Esophagus (tissue), 2 donors: ENCODE measurements at regions not wholly inside any gene's neighbourhood (a gene's known extent, or its start where the extent isn't known, plus 50 kb on each side); places are given as distances from the start of the nearest gene placed in this dataset.
"Not testable (repeated sequence)": the region's sequence is repeated elsewhere in the genome, so short reads cannot be mapped to it uniquely, and the experiment has no call there.

ENCODE experiments used
- H3K27ac ChIP-seq, 2 donors: one replicate each; pipeline ENCODE4 v1.5.1; 2013; ENCODE audit warnings: low read depth in 2 of 2, mild to moderate bottlenecking in 2 of 2, inconsistent platforms in 1 of 2, low read length in 1 of 2, moderate library complexity in 1 of 2
- H3K27me3 ChIP-seq, 2 donors: one replicate each; pipeline ENCODE4 v1.6.1; 2013; ENCODE audit warnings: low read length in 2 of 2, control low read depth in 1 of 2, mild to moderate bottlenecking in 1 of 2; ENCODE audit not compliant: insufficient read depth in 2 of 2, control insufficient read depth in 1 of 2
- H3K36me3 ChIP-seq, 2 donors: one replicate each; pipeline ENCODE4 v1.6.1; 2013; ENCODE audit warnings: low read length in 1 of 2; ENCODE audit not compliant: control insufficient read depth in 2 of 2, insufficient read depth in 2 of 2
- H3K4me1 ChIP-seq, 2 donors: one replicate each; pipeline ENCODE4 v1.6.1; 2013; ENCODE audit warnings: low read length in 1 of 2; ENCODE audit not compliant: control insufficient read depth in 2 of 2, insufficient read depth in 2 of 2
- H3K4me3 ChIP-seq, 2 donors: one replicate each; pipeline ENCODE4 v1.5.1; 2013; ENCODE audit warnings: low read length in 2 of 2, mild to moderate bottlenecking in 2 of 2, low read depth in 1 of 2, moderate library complexity in 1 of 2
- H3K9me3 ChIP-seq, 2 donors: one replicate each; pipeline ENCODE4 v1.6.1; 2013; ENCODE audit warnings: mild to moderate bottlenecking in 2 of 2, low read depth in 1 of 2, low read length in 1 of 2, moderate library complexity in 1 of 2; ENCODE audit not compliant: control insufficient read depth in 2 of 2, insufficient read depth in 1 of 2
- WGBS, 2 donors: extraction: QIAGEN DNeasy Blood & Tissue Kit; methylation state at CpG; one replicate each; pipeline ENCODE4 v1.1.7; 2013; 5-methylcytosine and 5-hydroxymethylcytosine counted together
- donor health status: healthy with polysubstance abuse.
- donor health status: Bipolar disorder and iron deficiency.

DNA sequence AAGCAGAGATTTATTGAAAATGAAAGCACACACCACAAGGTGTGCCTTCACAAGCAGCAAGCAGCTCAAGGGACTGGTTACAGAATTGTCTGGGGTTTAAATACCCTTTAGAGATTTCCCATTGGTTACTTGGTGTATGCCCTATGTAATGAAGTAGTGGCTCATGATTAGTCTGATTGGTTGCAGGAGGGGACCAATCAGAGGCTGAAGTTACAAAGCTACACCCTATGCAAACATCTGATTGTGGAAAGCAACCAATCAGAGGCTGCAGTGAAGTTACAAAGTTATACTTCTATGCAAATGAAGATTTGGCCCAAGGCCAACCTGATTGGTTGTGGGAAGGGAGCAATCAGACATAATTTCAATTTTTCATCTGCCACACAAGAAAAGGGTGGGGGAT, 119.9 kb downstream of the C9orf152 start:
- Histone ChIP-seq H3K9me3 (no peaks in the 10 kb centered on the region), H3K4me1 (no peaks in the 10 kb centered on the region), H3K27me3 (no peaks in the 10 kb centered on the region), H3K36me3 (no peaks in the 10 kb centered on the region), H3K27ac (no peak overlapping the region), H3K4me3 (no peak overlapping the region)

DNA sequence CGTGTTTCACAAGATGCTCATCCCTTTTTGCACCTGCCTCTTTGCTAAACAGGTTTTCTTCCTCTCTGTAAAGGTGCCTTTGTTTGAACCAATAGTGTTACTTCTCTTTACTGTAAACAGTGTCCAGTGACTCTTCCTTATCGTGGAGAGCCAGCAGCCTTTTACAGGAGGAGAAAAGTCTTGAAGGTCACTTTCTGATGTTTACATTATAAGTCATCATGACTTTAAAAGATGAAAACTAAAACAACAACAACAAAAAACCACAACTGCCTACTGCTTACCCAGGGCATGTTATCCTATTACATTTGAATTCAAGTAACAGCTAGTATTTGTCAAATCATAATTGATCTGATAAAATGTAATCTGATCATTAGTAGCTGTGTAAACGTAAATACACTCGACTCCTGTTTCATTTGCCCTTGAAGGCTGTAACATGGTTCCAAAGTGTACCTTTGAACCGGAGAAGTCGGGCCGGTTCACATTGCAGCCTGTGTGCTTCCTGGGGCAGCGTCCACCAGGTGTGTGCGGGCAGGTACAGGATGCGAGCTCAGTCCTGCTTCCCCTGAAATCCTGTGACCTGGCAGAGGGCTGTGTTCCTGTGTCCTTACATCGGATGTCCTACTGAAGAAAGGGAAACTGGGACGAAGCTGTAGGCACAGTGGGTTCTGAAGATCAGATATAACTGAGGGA, 118.1 kb downstream of the C9orf152 start:
- H3K27ac ChIP-seq = no peak overlapping the region
- no peak overlapping the region for H3K4me3 ChIP-seq
- no peaks in the 10 kb centered on the region for H3K36me3 ChIP-seq
- WGBS, 2 donors = 41 to 60% methylated on average over 12 of the region's 12 CpGs
- H3K4me1 ChIP-seq = no peaks in the 10 kb centered on the region
- H3K9me3 ChIP-seq = no peaks in the 10 kb centered on the region
- H3K27me3 ChIP-seq = no peaks in the 10 kb centered on the region

DNA sequence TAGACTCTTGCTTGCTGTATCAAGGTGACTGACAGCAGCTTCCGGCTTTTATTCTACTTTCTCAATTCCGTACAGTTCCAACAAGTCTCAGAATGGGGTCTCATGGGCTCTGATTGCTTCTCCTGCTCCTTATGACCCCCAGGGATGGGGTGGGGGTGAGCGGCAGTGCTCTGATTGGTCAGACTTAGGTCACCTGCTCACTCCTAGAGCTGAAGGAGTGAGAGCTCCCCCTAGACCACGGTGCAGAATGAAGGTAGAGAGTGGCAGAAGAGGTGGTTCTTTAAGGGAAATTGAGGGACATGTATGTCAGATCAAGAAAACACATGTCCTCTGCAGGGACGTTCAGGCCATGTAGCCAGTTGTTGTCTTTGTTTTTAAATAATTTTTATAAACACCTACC, 115.2 kb downstream of the C9orf152 start:
- 90 to 93% methylated on average over 5 of the region's 5 CpGs for WGBS, 2 donors
- no peak overlapping the region for H3K4me3 ChIP-seq
- H3K36me3 ChIP-seq = no peaks in the 10 kb centered on the region
- no peaks in the 10 kb centered on the region for H3K4me1 ChIP-seq
- H3K27me3 ChIP-seq = no peaks in the 10 kb centered on the region
- H3K27ac ChIP-seq = no peak overlapping the region
- H3K9me3 ChIP-seq = no peaks in the 10 kb centered on the region

DNA sequence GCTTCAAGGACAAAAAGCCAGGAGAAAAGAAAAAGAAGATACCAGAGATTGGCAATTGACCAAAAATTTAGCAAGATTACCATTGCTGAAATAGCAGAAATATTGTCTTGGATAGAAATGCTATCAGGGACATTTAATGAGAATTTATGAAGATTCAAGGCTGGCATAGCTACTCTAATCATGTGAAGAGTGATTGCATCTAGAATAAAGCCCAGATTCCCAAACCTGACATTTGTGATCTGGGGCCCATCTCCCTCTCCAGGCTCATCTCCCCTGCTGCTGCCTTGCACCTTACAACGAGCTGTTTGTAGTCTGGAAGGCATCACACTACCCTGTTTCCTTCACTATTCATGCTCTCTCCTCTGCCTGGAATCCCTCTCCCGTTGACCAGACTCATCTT, 114.5 kb downstream of the C9orf152 start:
- Histone ChIP-seq H3K4me3 (no peak overlapping the region), H3K4me1 (no peaks in the 10 kb centered on the region), H3K9me3 (no peaks in the 10 kb centered on the region), H3K27me3 (no peaks in the 10 kb centered on the region), H3K27ac (no peak overlapping the region), H3K36me3 (no peaks in the 10 kb centered on the region)
- 55 to 77% methylated on average over 2 of the region's 2 CpGs for WGBS, 2 donors

DNA sequence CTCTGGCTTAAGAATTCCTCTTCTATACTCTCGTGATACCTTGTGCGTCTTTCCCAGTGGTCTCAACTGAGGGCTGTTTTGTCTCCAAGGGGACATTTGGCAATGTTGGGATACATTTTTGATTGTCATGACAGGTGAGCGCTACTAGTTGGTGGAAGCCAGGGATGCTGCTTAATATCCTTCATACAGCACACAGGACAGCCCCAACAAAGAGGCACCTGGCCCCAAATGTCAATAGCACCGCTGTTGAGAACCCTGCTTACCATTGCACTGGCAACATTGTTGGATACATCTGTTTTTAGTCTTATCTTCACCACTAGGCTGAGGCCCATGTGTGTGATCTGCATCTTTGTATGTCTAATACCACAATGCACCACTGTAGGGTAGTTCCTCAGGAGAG, 114.1 kb downstream of the C9orf152 start:
- Histone ChIP-seq H3K27ac (no peak overlapping the region), H3K27me3 (no peaks in the 10 kb centered on the region), H3K4me3 (no peak overlapping the region), H3K36me3 (no peaks in the 10 kb centered on the region), H3K4me1 (no peaks in the 10 kb centered on the region), H3K9me3 (no peaks in the 10 kb centered on the region)
- 93 to 97% methylated on average over 4 of the region's 4 CpGs for WGBS, 2 donors

DNA sequence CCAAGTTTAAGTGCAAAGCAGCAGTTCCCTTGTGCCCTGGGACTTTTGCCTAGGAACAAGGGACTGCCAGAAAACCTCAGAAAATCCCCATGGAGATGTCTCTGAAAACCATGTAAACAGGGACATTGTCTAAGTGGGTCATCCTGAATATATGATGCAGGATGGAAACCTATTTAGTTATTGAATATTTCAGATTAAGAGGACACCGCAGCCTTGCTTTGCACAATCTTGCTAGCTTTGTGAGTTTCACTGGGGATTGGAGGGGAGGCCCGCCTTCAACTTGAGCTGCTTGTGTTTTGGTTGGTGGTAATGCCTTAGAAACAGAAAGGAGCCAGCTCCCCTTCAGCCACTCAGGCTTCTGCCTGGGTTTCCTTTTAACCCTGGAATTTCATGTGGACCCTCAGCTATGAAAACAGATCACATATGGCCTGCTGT, 112.8 kb downstream of the C9orf152 start:
- Histone ChIP-seq H3K4me1 (no peaks in the 10 kb centered on the region), H3K9me3 (no peaks in the 10 kb centered on the region), H3K36me3 (no peaks in the 10 kb centered on the region), H3K4me3 (no peak overlapping the region), H3K27ac (no peak overlapping the region), H3K27me3 (no peaks in the 10 kb centered on the region)
- 75 to 77% methylated on average over 2 of the region's 2 CpGs for WGBS, 2 donors

DNA sequence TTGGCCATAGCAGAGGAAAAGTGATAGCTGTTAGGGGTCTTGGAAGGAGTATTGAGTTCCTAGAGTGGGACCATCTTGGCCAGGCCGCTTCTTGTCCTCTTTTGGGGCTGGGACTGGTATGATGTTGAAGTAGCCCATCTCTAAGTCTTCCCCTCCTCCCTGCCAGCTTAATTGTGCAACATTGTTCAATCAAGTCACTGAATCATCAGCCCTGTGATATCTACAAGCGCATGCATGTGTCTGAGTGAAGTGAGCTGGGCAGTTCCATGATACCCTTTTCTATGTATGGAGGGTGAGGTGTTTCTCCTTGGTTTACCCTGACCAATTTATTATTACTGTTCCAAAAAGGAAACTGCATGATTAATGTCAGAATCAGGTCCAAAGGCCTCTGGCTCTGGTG, 112.2 kb downstream of the C9orf152 start:
- no peak overlapping the region for H3K4me3 ChIP-seq
- no peak overlapping the region for H3K27ac ChIP-seq
- 74 to 87% methylated on average over 2 of the region's 2 CpGs for whole genome bisulfite sequencing, 2 donors
- no peaks in the 10 kb centered on the region for H3K36me3 ChIP-seq
- no peaks in the 10 kb centered on the region for H3K27me3 ChIP-seq
- H3K9me3 ChIP-seq = no peaks in the 10 kb centered on the region
- H3K4me1 ChIP-seq = no peaks in the 10 kb centered on the region

DNA sequence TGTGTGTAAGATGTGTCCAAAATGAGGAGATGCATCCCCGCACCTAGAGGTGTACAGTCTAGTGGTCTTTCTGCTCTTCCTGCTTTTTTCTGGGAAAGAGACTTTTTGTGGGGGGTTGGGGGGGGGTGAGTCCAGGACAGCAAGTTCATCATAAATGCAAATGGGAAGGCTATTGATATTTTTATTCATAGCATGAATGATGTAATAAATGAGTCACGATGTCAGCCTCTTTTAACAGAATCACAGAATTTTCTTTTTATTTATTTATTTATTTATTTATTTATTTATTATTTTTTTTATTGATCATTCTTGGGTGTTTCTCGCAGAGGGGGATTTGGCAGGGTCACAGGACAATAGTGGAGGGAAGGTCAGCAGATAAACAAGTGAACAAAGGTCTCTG, 111.3 kb downstream of the C9orf152 start:
- H3K9me3 ChIP-seq, H3K36me3 ChIP-seq, H3K4me3 ChIP-seq, H3K27ac ChIP-seq, H3K27me3 ChIP-seq, H3K4me1 ChIP-seq: not testable (repeated sequence)
- 78 to 86% methylated on average over 3 of the region's 3 CpGs for WGBS, 2 donors

DNA sequence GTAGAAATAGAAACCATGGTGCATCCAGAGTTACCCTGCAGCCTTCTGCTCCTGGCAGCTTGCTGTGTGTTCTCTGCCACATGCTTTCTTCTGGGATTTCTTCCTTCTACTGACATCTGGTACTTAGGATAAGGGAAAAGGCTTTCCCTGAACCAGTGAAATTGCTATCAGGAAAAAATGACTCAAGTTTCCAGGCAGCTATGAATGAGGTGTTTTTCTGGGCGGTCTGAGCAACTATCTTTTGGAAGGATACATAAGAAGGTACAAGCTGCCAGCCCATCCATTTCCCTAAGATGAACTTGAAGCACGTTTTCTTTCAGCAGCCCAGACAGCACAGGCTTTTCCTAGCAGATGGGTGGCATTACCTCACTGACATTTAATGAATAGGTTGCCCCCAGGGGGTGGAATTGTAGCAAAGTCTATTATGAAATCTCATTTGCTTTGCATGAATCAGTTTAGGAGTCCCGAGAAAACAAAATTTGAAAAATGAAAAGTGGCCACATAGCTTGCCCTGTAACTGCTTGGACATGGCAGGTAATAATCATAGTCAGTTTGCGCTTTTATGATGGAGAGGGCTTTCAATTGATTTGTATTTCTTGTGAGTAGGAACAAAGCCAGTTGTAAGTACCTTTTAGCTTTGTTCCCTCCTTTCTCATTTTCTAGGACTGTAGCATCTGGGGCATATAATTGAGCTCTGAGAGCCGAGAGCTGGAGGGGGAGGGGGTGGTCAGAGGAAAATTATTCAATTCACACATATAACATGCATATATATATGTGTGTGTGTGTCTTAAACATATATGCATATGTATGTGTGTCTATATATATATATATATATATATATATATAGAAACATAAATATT, 108.5 kb downstream of the C9orf152 start:
- Histone ChIP-seq H3K4me1 (peaks cover 0 to 2% of the 10 kb centered on the region in 2 donors), H3K4me3 (no peak overlapping the region), H3K9me3 (no peaks in the 10 kb centered on the region), H3K27me3 (no peaks in the 10 kb centered on the region), H3K27ac (no peak overlapping the region), H3K36me3 (no peaks in the 10 kb centered on the region)
- WGBS, 2 donors = 38 to 56% methylated on average over 5 of the region's 5 CpGs
